HG03103 (cell line): ENCODE measurements at regions not wholly inside any gene's neighbourhood (a gene's known extent, or its start where the extent isn't known, plus 50 kb on each side); places are given as distances from the start of the nearest gene placed in this dataset.
"Not testable (repeated sequence)": the region's sequence is repeated elsewhere in the genome, so short reads cannot be mapped to it uniquely, and the experiment has no call there.

ENCODE experiments used
- ATAC-seq: cut with Tn5 transposase; IDR thresholded peaks from one replicate; pipeline ENCODE4 v1.9.1; 2021; ENCODE audit warnings: low read depth; ENCODE audit not compliant: unreplicated experiment

DNA sequence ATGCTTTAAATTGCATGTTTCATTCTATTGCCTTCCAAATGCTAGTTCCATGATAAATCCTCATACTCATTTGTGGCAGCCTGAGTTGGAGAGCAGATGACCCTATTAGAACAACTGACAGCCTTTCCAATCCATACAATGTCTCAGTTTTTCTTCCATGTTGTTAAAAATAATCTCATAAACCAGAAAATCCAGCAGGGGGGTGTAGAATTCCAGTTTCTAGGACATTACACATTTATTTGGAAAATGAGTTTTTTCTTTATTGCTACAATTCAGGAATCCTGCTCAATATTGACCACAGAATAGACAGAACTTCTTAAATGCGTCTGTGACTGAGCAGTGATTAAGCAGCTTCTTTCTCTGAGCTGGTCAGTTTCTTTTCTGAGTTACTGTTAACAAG lies 174.2 kb upstream of the ATP10A start:
- ATAC-seq = no peak

DNA sequence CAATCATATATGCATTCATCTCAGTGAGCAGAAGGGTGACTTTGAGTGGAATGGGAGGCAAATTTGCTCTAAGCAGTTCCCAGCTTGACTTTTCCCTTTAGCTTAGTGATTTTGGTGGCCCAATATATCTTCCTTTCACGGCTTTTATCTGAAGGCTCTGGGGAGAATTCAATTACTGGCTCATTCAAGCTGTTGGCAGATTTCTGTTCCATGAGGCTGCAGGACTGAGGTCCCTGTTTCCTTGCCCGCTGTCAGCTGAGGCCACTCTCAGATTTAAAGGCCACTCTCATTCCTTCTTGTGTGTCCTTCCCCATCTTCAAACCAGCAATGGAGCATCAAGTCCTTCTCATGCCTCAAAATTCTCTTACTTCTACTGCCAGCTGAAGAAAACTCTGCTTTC lies 170.4 kb upstream of the ATP10A start:
- no peak for ATAC-seq

DNA sequence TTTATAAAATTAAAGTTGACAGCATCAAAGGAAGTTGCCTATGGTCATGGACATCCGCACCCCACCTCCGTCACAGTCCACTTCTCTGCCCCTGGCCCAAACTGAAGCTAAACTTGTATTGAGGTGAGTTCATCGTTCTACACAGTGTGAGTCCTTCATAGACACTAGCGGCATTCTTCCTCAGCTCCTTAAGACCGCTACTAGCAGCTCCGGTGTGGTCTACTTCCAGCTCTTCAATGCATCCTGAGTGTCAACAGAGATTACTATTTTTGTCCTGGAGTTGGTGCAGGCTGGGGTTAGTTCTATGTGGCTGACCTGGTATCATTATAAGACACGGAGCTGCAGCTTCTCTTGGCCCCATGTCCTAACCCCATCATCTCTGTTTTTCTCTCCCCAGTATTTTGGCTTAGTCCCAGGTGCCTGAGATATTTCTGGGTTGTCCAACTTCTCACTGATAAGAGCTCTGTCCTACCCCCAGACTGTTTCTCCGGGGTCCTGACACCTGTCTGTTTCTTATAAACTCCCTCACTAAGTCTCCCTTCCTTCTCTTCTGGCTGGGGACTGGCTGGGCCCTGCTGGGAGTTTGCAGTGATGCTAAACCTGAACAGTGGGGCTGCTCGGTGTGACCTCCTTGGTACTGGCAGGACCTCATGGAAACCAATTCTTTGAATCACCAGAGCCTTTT lies 169.2 kb upstream of the ATP10A start:
- ATAC-seq = no peak

DNA sequence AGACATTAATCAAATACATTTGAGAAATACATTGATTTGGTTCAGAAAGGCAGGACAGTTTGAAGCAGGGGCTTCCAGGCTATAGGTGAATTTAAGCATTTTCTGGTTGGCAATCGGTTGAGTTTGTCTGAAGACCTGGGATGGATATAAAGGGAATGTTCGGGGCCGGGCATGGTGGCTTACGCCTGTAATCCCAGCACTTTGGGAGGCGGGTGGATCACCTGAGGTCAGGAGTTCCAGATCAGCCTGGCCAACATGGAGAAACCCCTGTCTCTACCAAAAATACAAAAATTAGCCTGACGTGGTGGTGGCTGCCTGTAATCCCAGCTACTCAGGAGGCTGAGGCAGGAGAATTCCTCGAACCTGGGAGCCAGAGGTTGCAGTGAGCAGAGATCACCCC lies 166.5 kb upstream of the ATP10A start:
- ATAC-seq = not testable (repeated sequence)

DNA sequence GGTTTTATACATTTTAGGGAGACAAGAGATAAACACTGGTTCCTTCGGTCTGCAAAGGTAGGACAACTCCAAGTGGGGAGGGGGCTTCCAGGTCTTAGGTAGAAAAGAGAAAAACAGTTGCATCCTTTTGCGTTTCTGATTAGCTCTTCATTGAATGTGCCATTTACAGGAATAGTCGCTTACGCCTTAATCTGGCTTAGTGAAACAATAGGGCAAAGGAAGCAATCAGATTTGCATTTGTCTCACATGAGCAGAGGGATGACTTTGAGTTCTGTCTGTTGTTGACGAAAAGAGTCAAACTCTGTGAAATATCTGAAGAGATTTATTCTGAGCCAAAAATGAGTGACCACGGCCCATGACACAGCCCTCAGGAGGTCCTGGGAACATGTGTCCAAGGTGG lies 166.0 kb upstream of the ATP10A start:
- ATAC-seq = no peak

DNA sequence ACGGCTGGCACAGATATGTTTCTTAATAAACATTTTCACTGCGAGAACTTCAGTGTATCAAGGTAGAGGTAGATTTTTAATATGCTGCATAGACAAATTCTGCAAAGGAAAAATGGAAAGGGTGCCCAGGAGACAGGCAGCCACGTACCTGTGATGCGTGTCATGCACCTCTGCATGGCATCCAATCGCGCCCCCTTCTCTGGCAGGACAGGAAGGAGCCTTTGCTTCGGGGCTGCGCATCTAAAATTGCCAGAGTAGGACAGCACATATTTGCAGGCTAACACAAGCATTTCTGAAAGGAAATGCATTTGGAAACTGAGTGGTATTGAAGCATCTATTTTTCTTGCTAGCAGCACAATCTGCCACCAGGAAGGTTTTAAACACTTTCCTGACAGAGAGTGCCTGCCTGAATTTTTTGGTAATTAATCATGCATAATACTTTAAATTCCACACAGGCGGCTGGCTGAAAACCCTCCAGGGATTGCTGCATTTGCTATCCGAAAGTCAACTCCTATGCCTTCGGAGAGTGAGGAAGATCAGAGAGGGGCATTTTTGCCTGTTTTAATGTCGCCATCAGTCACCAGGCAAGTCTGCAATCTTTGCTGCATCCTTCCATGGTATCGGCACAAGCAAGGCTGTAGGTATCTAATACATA lies 165.1 kb upstream of the ATP10A start:
- ATAC-seq = no peak

DNA sequence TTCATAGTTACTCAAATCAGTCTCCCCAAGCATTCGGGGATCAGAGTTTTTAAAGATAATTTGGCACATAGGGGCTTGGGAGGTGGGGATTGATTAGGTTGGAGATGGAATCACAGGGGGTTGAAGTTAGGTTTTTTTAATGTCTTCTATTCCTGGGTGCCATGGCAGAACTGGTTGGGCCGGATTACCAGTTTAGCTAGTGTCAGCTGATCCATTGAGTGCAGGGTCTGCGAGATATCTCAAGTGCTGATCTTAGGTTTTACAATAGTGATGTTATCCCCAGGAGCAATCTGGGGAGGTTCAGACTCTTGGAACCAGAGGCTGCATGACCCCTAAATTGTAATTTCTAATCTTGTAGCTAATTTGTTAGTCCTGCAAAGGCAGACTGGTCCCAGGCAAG lies 163.5 kb upstream of the ATP10A start:
- not testable (repeated sequence) for ATAC-seq

DNA sequence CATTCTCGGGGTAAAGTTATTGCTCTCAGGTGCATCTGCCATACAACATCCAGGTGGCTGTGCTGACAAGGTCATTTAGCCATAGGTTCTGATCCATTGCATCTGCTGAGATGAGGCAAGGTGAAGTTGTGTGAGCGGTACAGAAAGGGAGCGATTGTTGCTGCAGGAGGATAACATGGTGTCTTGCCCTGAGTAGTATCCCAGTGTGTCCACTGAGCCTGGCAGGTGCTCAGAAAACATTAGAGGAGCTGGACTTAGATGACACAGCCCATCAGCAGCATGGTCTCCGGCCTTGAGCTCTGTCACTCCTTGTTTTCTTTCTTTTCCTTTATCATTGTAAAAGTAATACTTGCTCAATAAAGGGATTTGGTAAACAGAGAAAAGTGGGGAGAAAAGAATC lies 161.1 kb upstream of the ATP10A start:
- no peak for ATAC-seq

DNA sequence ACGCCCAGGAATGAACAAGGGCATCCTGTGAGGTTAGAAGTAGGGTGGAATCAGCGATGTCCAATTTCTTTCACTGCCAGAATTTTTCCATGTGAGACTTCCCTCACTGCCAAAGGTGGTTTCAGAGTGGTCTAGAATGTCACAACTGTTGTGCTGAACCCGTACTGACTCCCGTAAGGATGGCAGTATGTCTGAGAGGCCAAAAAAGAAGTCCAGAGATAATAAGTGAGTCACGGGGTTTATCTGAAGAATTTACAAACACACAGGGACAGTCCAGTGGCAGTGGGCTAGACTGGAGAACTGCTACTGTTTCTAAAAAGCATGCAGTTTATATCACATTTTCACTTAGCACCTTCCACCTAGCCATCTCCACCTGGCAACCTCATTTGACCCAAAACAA lies 160.6 kb upstream of the ATP10A start:
- ATAC-seq = no peak

DNA sequence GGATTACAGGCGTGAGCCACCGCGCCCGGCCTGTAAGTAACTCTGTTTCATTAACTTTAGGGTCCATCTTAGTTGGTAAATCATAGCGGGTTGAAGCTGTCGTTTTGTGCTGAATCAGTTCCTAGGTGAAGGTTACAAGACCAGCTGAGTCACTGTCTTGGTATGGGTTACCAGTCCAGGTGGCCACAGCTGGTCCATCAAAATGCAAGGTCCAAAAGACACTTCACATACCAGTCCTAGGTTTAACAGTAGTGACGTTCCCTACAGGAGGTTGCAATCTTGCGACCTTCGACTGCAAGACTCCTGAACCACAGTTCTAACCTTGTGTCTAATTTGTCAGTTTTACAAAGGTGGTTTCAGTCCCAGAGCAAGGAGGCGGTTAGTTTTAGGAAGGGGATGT lies 160.1 kb upstream of the ATP10A start:
- no peak for ATAC-seq

DNA sequence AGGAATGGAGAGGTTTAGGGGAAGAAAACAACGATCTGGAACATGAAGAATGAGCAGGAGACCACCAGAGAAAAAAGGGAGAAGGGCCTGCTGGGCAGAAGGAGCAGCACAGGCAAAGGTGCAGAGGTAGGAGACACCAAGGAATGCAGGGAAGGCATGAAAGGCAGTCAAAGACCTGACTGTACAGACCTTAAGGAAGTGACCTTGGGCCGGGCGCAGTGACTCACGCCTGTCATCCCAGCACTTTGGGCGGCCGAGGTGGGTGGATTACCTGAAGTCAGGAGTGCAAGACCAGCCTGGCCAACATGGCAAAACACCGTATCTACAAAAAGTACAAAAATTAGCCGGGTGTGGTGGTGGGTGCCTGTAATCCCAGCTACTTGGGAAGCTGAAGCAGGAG lies 157.7 kb upstream of the ATP10A start:
- no peak for ATAC-seq

DNA sequence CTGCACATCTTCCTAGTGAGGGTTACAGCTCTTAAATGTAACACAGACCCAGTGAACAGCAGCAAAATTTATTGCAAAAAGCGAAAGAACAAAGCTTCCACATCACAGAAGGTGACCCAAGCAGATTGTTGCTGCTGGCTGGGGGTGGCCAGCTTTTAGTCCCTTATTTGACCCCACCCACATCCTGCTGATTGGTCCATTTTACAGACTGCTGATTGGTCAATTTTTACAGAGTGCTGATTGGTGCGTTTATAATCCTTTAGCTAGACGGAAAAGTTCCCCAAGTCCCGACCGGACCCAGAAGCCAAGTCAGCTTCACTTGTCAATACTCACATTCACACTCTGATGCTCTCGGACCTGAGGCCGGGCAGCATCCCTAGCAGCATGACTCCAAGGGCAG lies 154.5 kb upstream of the ATP10A start:
- ATAC-seq = no peak

DNA sequence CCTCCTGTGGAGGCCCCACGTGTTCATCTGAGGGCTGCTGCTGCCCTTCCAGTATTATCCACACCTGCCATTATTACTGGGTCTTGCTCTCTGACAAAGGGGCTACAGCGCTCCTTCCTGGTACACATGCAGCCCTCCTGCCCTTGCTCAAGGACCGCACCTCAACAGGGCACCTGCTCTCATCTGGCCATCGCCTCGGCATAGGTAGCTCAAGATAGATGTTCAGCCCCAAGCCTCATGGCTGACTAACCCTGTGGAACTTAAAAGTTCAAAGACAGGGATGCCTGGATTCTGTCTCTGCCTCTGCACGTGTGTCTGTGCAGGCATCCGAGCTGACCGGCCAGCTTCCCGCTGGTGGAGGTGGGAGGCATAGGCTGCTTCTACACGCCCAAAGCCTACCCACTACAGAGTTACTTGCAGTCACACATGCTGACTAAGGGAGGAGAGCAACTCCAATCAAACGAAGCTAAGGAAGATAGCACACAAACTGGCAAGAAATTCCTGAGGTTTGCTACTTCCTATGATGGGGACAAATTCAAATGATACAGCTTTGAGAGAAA lies 152.5 kb upstream of the ATP10A start:
- no peak for ATAC-seq

DNA sequence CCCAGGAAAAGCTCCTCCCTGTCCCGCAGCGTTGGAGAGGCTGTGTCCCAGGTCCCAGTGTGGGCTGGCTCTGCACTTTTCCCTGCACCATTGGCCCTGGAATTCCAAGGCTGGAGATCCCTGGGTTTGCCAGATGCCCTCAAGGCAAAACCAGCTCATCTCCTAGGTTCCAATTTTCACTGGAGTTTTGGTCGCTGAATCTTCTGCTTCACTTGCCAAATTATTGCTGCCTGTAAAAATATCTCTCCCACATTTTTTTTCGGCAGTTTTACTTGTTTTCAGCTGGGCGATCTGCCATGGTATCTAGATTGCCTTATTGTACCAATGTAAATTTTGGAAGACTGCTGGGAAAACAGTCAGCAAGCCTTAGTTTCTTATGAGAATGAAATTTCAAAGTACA lies 150.9 kb upstream of the ATP10A start:
- ATAC-seq = no peak

DNA sequence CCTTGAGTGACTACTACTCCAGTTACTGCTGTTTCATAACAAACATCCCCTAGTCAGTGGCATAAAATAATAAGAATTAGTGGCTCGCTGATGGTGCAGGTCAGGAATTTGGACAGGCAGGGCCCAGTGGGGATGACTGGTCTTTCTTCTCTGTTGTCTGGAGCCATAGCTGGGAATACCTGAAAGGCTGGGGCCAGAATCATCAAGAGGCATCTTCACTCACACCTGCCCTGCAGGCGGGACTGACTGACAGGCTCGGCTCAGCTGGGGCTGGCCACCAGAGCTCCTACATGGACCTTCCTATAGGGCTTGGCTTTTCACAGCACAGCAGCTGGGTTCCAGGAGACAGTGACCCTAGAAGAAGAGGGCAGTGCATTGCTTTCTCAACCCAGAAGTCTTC lies 148.8 kb upstream of the ATP10A start:
- no peak for ATAC-seq

DNA sequence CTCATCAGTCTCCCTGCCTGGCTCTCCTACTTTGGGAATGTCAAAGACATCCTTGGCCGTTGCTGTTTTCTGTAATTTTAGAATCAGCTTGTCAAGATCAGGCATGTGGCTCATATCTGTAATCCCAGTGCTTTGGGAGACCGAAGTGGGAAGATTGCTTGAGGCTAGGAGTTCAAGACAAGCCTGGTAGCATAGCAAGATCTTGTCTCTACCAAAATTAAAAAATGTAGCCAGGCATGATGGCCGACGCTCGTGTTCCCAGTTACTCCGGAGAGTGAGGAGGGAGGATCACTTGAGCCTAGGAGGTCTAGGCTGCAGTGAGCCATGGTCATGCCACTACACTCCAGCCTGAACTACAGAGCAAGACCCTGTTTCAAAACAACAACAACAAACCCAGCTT lies 144.0 kb upstream of the ATP10A start:
- no peak for ATAC-seq

DNA sequence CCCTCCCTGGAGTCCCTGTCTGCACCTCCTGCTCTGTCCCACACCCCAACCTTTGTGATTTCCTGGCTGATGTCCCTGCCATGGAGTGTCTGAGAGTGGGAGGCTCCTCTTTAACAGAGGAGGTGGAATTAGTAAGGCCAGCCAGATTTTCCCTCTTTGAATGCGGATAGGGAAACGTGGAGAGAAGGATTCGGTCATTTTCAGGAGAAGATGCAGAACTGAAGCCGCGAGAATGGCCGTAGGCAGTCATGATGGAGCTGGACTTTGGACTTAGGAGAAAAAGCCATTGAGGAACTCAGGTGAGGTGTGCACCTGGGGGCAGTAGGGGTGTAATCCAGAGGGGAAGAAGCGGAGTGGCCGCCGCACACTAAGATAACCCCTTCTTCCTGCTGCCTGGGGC lies 138.1 kb upstream of the ATP10A start:
- ATAC-seq = no peak

DNA sequence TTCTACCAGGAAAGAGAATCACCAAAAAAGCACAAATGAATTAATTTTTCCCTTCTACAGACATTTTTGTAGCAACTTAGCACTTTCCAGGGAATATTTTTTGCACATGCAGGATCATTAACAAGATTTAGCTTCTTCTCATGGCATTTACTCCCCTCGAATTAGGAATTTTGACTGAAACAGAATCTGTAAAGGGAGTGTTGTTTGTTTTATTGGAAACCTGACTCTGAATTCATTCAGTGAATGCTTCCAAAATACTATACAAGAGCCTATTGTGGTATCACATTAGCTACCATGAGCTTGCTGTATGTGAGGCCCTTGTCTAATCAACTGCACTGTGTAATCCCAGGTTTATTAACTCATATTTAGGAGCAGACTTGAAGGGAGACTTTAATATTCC lies 130.4 kb upstream of the ATP10A start:
- ATAC-seq = no peak

DNA sequence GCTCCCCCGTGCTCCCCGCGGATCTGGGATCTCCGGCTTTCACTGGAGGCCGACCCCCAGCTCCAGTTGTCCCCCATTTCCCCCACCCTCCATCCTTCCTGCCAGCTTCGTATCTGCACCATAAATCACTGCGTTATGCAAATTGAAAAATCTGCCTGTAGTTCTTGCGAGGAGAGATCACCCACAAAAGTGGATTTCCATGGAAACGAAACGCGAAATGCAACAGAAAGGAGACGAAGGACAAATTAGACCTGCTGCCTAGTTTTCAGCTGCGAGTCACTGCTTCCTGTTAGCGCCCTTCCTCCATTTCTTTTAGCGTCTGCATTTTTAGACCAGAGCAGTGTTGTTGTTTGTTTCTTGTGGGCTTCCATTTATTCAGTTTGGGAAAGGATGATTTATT lies 127.1 kb upstream of the ATP10A start:
- no peak for ATAC-seq

DNA sequence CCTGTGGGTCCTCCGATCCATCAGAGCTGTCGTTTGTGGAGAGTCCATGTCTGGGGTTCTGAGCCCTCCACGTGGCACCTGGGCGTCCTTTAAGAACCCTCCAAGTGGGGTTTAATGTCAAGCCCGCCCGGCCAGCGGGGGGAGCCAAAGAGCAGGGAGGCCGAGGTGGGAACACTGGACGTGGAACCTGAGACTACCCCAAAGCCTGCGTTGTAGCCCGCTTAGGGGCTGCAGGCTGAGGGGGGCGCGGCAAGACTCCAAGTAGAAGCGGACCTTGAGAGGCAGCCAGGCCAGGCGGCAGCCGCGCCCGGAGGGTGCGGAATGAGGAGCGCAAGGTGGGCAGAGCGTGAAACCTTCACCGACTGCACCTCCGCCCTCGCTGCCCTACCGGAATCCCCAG lies 126.2 kb upstream of the ATP10A start:
- no peak for ATAC-seq

DNA sequence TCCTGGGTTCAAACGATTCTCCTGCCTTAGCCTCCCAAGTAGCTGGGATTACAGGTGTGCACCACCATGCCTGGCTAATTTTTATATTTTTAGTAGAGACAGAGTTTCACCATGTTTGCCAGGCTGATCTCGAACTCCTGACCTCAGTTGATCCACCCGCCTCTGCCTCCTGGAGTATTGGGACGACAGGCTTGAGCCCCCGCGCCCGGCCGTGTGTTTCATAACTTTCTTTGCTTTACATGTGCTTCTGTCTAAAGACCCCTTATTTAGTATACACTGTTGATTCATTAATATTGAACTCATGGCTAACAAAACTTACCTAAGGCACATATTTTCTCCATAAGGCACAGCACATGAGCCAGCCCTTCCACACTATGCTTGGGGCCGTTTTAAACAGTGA lies 125.6 kb upstream of the ATP10A start:
- not testable (repeated sequence) for ATAC-seq

DNA sequence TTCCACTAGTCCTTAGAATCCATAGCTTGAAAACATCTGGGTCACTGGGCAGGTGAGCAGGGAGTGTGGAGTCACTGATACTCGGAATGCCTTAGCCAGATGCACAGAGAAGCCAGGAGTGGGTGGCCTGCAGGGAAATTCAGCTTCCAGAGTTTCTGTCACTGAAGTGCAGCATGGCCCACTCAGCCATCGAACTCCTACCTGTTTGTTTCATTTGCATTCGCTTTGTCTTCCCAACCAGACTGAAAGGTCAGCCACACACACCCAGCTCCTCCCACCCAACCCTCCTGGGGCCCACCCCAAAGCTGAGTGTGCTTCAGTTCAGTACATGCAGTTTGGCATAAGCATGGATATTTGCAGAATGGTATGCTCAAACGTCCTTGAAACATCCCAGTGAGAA lies 124.5 kb upstream of the ATP10A start:
- no peak for ATAC-seq
